GM12878 (cell line): ENCODE measurements at regions not wholly inside any gene's neighbourhood (a gene's known extent, or its start where the extent isn't known, plus 50 kb on each side); places are given as distances from the start of the nearest gene placed in this dataset.
A peak's percentile ranks its signal among the peaks of the same experiment; 100 is the strongest.

ENCODE experiments used
- ATAC-seq: fragments of 200-7000 bp; cut with Tn5 transposase; 3 replicates; pipeline ENCODE4 v1.9.1; 2020; ENCODE audit warnings: mild to moderate bottlenecking, moderate library complexity
- BruUV-seq: library from RNA; stranded (reverse); fragments of 400-500 nt; replicated peaks from 2 replicates; lab custom pipeline; 2021; lab: Mats Ljungman, UMichigan
- CTCF ChIA-PET: fragments of 300-600 bp; sonication (Branson Sonifier 250); formaldehyde crosslinking; extraction: SDS; loops from one replicate; lab custom pipeline; 2021; ENCODE audit warnings: inconsistent platforms; lab: Yijun Ruan, JAX
- POLR2A ChIA-PET: fragments of 350-600 bp; formaldehyde crosslinking; extraction: SDS; loops from one replicate; lab custom pipeline; 2021; ENCODE audit warnings: inconsistent platforms; lab: Charles Lee
- RAD21 ChIA-PET: fragments of 300-600 bp; sonication (Branson Sonifier 250); formaldehyde crosslinking; loops from one replicate; lab custom pipeline; 2023; ENCODE audit warnings: antibody characterized with exemption; ENCODE audit not compliant: unreplicated experiment; lab: Charles Lee
- SMC1A ChIA-PET: fragments of 300-600 bp; sonication (Branson Sonifier 250); formaldehyde crosslinking; loops from one replicate; lab custom pipeline; 2023; ENCODE audit not compliant: unreplicated experiment, uncharacterized antibody; lab: Charles Lee
- DNase-seq: peaks from one replicate; pipeline ENCODE4 v3.0.0-alpha.2; 2011; ENCODE audit warnings: low read depth, low spot score
- FAIRE-seq: peaks from 3 replicates; lab custom pipeline; 2011; peaks lifted over from hg19 to GRCh38; lab: Jason Lieb, UNC
- H2AFZ ChIP-seq: 2 replicates; pipeline ENCODE4 v1.6.0; 2011; ENCODE audit warnings: low read depth, low read length, control low read depth; ENCODE audit not compliant: control insufficient read depth
- H3K27ac ChIP-seq: 2 replicates; pipeline ENCODE4 v1.5.1; 2011; ENCODE audit warnings: control low read depth; ENCODE audit not compliant: control insufficient read depth, insufficient read depth
- H3K27me3 ChIP-seq, 2 experiments: replicated peaks in 1 of 2; 2 replicates each; pipeline versions ENCODE4 v1.6.0 to v1.6.1; 2011; ENCODE audit warnings: low read length in 1 of 2; ENCODE audit not compliant: control insufficient read depth in 2 of 2, insufficient read depth in 2 of 2
- H3K36me3 ChIP-seq, 2 experiments: 2 replicates each; pipeline ENCODE4 v1.5.1; 2011; ENCODE audit warnings: low read length in 1 of 2; ENCODE audit not compliant: control insufficient read depth in 2 of 2, insufficient read depth in 2 of 2
- H3K4me1 ChIP-seq: 2 replicates; pipeline ENCODE4 v1.6.1; 2011; ENCODE audit warnings: mild to moderate bottlenecking, low read length, moderate library complexity, mixed read lengths; ENCODE audit not compliant: control insufficient read depth, insufficient read depth
- H3K4me2 ChIP-seq: 2 replicates; pipeline ENCODE4 v1.6.0; 2011; ENCODE audit warnings: control low read depth; ENCODE audit not compliant: control insufficient read depth, insufficient read depth
- H3K4me3 ChIP-seq: fragments of 200-600 bp; sonication (generic); 2 replicates; pipeline ENCODE4 v1.5.1; 2016
- H3K79me2 ChIP-seq: 2 replicates; pipeline ENCODE4 v1.6.0; 2011; ENCODE audit warnings: low read length; ENCODE audit not compliant: control insufficient read depth, insufficient read depth
- H3K9ac ChIP-seq: 2 replicates; pipeline ENCODE4 v1.8.0; 2011; ENCODE audit warnings: low read length, control low read depth, mixed read lengths; ENCODE audit not compliant: control insufficient read depth, insufficient read depth
- H3K9me3 ChIP-seq: replicated peaks from 3 replicates; pipeline ENCODE4 v1.5.1; 2011; ENCODE audit warnings: mild to moderate bottlenecking, low read length; ENCODE audit not compliant: control insufficient read depth, insufficient read depth
- H4K20me1 ChIP-seq: 2 replicates; pipeline ENCODE4 v1.6.0; 2011; ENCODE audit not compliant: control insufficient read depth, insufficient read depth
- CBFB ChIP-seq: IDR thresholded peaks from 2 replicates; pipeline ENCODE4 v1.6.1; 2016; ENCODE audit warnings: antibody characterized with exemption, low read depth
- CBX3 ChIP-seq: fragments of 200-600 bp; sonication (generic); IDR thresholded peaks from 2 replicates; pipeline ENCODE4 v1.6.1; 2016; ENCODE audit warnings: low read depth, borderline replicate concordance
- CBX5 ChIP-seq: sonication (generic); IDR thresholded peaks from 2 replicates; pipeline ENCODE4 v1.6.1; 2016; ENCODE audit warnings: low read depth, moderate library complexity, mild to moderate bottlenecking, inconsistent platforms
- CREM ChIP-seq: IDR thresholded peaks from 2 replicates; pipeline ENCODE4 v1.6.1; 2014; ENCODE audit warnings: antibody characterized with exemption, low read depth
- FOXK2 ChIP-seq: fragments of 450-650 bp; IDR thresholded peaks from 2 replicates; pipeline ENCODE4 v1.6.1; 2017; ENCODE audit warnings: mild to moderate bottlenecking, moderate library complexity
- HDAC6 ChIP-seq: fragments of 200-600 bp; sonication (generic); IDR thresholded peaks from one replicate; pipeline ENCODE4 v1.8.0; 2017; ENCODE audit warnings: antibody characterized with exemption; ENCODE audit not compliant: unreplicated experiment
- KDM1A ChIP-seq: fragments of 200-600 bp; sonication (generic); IDR thresholded peaks from 2 replicates; pipeline ENCODE4 v1.6.1; 2016; ENCODE audit warnings: borderline replicate concordance
- KLF5 ChIP-seq: fragments of 450-650 bp; IDR thresholded peaks from 2 replicates; pipeline ENCODE4 v1.6.1; 2014; ENCODE audit warnings: mild to moderate bottlenecking; ENCODE audit not compliant: partially characterized antibody
- MTA2 ChIP-seq: fragments of 450-650 bp; IDR thresholded peaks from 2 replicates; pipeline ENCODE4 v1.6.1; 2016; ENCODE audit warnings: low read depth, mild to moderate bottlenecking, moderate library complexity
- NRF1 ChIP-seq: conservative IDR thresholded peaks from 2 replicates; pipeline ENCODE4 v1.6.1; 2011; ENCODE audit warnings: mild to moderate bottlenecking, low read depth, low read length, improper control_type of control experiment
- POLR2AphosphoS5 ChIP-seq: IDR thresholded peaks from 2 replicates; pipeline ENCODE4 v1.6.1; 2011; ENCODE audit warnings: mild to moderate bottlenecking, low read length, inconsistent platforms
- RAD21 ChIP-seq: IDR thresholded peaks from 2 replicates; pipeline ENCODE4 v1.6.1; 2011; ENCODE audit warnings: mild to moderate bottlenecking, low read depth, low read length, moderate library complexity; ENCODE audit not compliant: insufficient read depth
- SMARCA5 ChIP-seq: fragments of 450-650 bp; IDR thresholded peaks from 2 replicates; pipeline ENCODE4 v1.6.1; 2017; ENCODE audit warnings: mild to moderate bottlenecking
- SMC3 ChIP-seq: IDR thresholded peaks from 2 replicates; pipeline ENCODE4 v1.6.1; 2011; ENCODE audit warnings: low read length, improper control_type of control experiment, borderline replicate concordance
- TCF7 ChIP-seq: IDR thresholded peaks from 2 replicates; pipeline ENCODE4 v1.6.1; 2014; ENCODE audit warnings: antibody characterized with exemption, borderline replicate concordance
- YY1 ChIP-seq: IDR thresholded peaks from 2 replicates; pipeline ENCODE4 v1.6.1; 2011; ENCODE audit warnings: low read depth, mild to moderate bottlenecking, low read length
- WGBS: methylation state at CpG from one replicate; pipeline ENCODE4 v1.1.6; 2016; ENCODE audit warnings: low lambda C conversion rate; ENCODE audit not compliant: insufficient replicate concordance, insufficient coverage; ENCODE audit errors: missing lambda C conversion rate; 5-methylcytosine and 5-hydroxymethylcytosine counted together
- in situ Hi-C: fragments of 300-500 bp; cut with MboI; formaldehyde crosslinking; loops from 9 replicates; pipeline ENCODE4 v1.14.3; 2018; ENCODE audit warnings: mixed read lengths
- intact Hi-C: fragments of 100-400 bp; cut with micrococcal nuclease; formaldehyde crosslinking; loops from one replicate; pipeline ENCODE4 v1.14.2; 2022; ENCODE audit not compliant: unreplicated experiment
- TF ChIP-seq, protein P1 (sequence below): fragments of 450-650 bp; IDR thresholded peaks from 2 replicates; pipeline ENCODE4 v1.6.1; 2017; ENCODE audit warnings: antibody characterized with exemption, mild to moderate bottlenecking, moderate library complexity
- TF ChIP-seq, protein P2 (sequence below): IDR thresholded peaks from 2 replicates; pipeline ENCODE4 v1.6.1; 2011; ENCODE audit warnings: mild to moderate bottlenecking, low read depth, low read length, moderate library complexity; ENCODE audit not compliant: insufficient replicate concordance

DNA sequence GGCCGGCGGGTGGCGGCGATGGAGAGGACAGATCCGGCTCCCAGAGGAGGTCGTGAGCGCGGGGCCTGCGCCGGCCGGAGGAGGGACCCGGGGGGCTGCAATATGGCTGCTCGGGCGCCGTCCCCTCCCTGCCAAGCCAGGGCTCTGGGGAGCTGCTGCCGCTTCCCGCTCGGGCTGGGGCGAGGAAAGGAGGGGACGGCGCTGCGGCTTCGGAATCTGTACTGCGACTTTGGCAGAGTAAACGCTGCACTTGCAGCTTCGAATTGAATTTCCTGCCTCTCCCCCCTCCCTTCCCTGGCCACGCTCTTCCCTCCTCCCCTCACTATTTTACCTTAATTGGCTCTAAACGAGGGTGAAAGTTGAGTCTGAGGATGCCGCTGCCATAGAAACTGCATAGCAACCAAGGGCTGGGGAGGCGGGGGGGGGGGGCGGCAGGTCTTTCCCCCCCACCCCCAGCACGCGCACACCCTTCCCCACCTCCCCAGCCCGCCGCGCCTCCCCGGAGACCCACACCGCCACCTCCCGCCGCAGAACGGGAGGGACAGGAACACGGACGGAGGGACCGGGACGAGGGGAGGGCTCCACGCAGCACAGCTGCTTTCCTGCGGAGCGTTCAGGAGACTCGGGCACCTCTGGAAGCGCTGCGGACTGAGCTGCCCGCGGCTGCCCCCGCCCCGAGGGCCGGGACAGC is 93.9 kb downstream of the RNASET2 start:
- Histone ChIP-seq H3K4me3 (peak overlapping the region; percentile 77), H3K4me1 (no peaks in the 10 kb centered on the region; the same call in 1 of the 2 replicates), H3K27ac (no peak overlapping the region), H2AFZ (peak overlapping the region; percentile 80), H3K36me3 (no peaks in the 10 kb centered on the region), H3K4me2 (peak overlapping the region; percentile 78), H3K9me3 (no peaks in the 10 kb centered on the region), H3K9ac (peak overlapping the region; percentile 61), H3K27me3 (no peaks in the 10 kb centered on the region; a peak in 1 of 4 replicates), H3K79me2 (no peaks in the 10 kb centered on the region), H4K20me1 (no peaks in the 10 kb centered on the region; the same call in 1 of the 2 replicates)
- in situ Hi-C loops (no loop called here), intact Hi-C loops (loop anchor here (1.0 kb wide), 1 partner anchor 76 kb away; no protein-coding TSS in a partner anchor)
- BruUV-seq: no TSS peak
- RAD21 ChIA-PET: interaction anchor here (0.9 to 1.5 kb wide), 2 partner anchors 32 to 75 kb away, joined by 3 to 6 read pairs; no protein-coding TSS in a partner anchor
- WGBS: 2% methylated on average over 36 of the region's 56 CpGs
- peak; percentile 38 for FAIRE-seq
- DNase-seq: no peak
- POLR2A ChIA-PET: interaction anchor here (0.5 to 0.6 kb wide), 2 partner anchors 64 to 92 kb away, joined by 3 read pairs; no protein-coding TSS in a partner anchor
- ATAC-seq: peak; percentile 76
- CTCF ChIA-PET: interaction anchor here (0.7 to 1.9 kb wide), 3 partner anchors 75 to 127 kb away, joined by 3 to 14 read pairs (median 6); no protein-coding TSS in a partner anchor
- SMC1A ChIA-PET: interaction anchor here (0.9 to 1.6 kb wide), 5 partner anchors 63 to 261 kb away, joined by 3 to 4 read pairs (median 3); partner anchors contain the start of gene CCR6
- TF ChIP-seq RAD21 (peak; percentile 51), TCF7 (no peak), NRF1 (no peak), SMC3 (peak; percentile 17; the same call in 1 of the 2 replicates), KLF5 (no peak), CREM (no peak), KDM1A (no peak), MTA2 (no peak), POLR2AphosphoS5 (no peak), CBX3 (no peak), HDAC6 (no peak), YY1 (peak; percentile 57; the same call in 1 of the 2 replicates), CBFB (no peak), FOXK2 (no peak), SMARCA5 (no peak), CBX5 (no peak)
- TF ChIP-seq, protein P1, sequence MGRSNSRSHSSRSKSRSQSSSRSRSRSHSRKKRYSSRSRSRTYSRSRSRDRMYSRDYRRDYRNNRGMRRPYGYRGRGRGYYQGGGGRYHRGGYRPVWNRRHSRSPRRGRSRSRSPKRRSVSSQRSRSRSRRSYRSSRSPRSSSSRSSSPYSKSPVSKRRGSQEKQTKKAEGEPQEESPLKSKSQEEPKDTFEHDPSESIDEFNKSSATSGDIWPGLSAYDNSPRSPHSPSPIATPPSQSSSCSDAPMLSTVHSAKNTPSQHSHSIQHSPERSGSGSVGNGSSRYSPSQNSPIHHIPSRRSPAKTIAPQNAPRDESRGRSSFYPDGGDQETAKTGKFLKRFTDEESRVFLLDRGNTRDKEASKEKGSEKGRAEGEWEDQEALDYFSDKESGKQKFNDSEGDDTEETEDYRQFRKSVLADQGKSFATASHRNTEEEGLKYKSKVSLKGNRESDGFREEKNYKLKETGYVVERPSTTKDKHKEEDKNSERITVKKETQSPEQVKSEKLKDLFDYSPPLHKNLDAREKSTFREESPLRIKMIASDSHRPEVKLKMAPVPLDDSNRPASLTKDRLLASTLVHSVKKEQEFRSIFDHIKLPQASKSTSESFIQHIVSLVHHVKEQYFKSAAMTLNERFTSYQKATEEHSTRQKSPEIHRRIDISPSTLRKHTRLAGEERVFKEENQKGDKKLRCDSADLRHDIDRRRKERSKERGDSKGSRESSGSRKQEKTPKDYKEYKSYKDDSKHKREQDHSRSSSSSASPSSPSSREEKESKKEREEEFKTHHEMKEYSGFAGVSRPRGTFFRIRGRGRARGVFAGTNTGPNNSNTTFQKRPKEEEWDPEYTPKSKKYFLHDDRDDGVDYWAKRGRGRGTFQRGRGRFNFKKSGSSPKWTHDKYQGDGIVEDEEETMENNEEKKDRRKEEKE: no peak
- TF ChIP-seq, protein P2, sequence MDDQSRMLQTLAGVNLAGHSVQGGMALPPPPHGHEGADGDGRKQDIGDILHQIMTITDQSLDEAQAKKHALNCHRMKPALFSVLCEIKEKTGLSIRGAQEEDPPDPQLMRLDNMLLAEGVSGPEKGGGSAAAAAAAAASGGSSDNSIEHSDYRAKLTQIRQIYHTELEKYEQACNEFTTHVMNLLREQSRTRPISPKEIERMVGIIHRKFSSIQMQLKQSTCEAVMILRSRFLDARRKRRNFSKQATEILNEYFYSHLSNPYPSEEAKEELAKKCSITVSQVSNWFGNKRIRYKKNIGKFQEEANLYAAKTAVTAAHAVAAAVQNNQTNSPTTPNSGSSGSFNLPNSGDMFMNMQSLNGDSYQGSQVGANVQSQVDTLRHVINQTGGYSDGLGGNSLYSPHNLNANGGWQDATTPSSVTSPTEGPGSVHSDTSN: no peak
